GM12878 (cell line): ENCODE measurements at regions not wholly inside any gene's neighbourhood (a gene's known extent, or its start where the extent isn't known, plus 50 kb on each side); places are given as distances from the start of the nearest gene placed in this dataset.

Experiments used
- ATAC-seq: fragments of 200-7000 bp; cut with Tn5 transposase; 3 replicates; pipeline ENCODE4 v1.9.1; 2020; ENCODE audit warnings: mild to moderate bottlenecking, moderate library complexity
- BruUV-seq: library from RNA; stranded (reverse); fragments of 400-500 nt; replicated peaks from 2 replicates; lab custom pipeline; 2021; lab: Mats Ljungman, UMichigan
- CTCF ChIA-PET: fragments of 300-600 bp; sonication (Branson Sonifier 250); formaldehyde crosslinking; extraction: SDS; loops from one replicate; lab custom pipeline; 2021; ENCODE audit warnings: inconsistent platforms; lab: Yijun Ruan, JAX
- POLR2A ChIA-PET: fragments of 350-600 bp; formaldehyde crosslinking; extraction: SDS; loops from one replicate; lab custom pipeline; 2021; ENCODE audit warnings: inconsistent platforms; lab: Charles Lee
- RAD21 ChIA-PET: fragments of 300-600 bp; sonication (Branson Sonifier 250); formaldehyde crosslinking; loops from one replicate; lab custom pipeline; 2023; ENCODE audit warnings: antibody characterized with exemption; ENCODE audit not compliant: unreplicated experiment; lab: Charles Lee
- SMC1A ChIA-PET: fragments of 300-600 bp; sonication (Branson Sonifier 250); formaldehyde crosslinking; loops from one replicate; lab custom pipeline; 2023; ENCODE audit not compliant: unreplicated experiment, uncharacterized antibody; lab: Charles Lee
- DNase-seq: peaks from one replicate; pipeline ENCODE4 v3.0.0-alpha.2; 2011; ENCODE audit warnings: low read depth, low spot score
- FAIRE-seq: peaks from 3 replicates; lab custom pipeline; 2011; peaks lifted over from hg19 to GRCh38; lab: Jason Lieb, UNC
- H2AFZ ChIP-seq: 2 replicates; pipeline ENCODE4 v1.6.0; 2011; ENCODE audit warnings: low read depth, low read length, control low read depth; ENCODE audit not compliant: control insufficient read depth
- H3K27ac ChIP-seq: 2 replicates; pipeline ENCODE4 v1.5.1; 2011; ENCODE audit warnings: control low read depth; ENCODE audit not compliant: control insufficient read depth, insufficient read depth
- H3K27me3 ChIP-seq, 2 experiments: replicated peaks in 1 of 2; 2 replicates each; pipeline versions ENCODE4 v1.6.0 to v1.6.1; 2011; ENCODE audit warnings: low read length in 1 of 2; ENCODE audit not compliant: control insufficient read depth in 2 of 2, insufficient read depth in 2 of 2
- H3K36me3 ChIP-seq, 2 experiments: 2 replicates each; pipeline ENCODE4 v1.5.1; 2011; ENCODE audit warnings: low read length in 1 of 2; ENCODE audit not compliant: control insufficient read depth in 2 of 2, insufficient read depth in 2 of 2
- H3K4me1 ChIP-seq: 2 replicates; pipeline ENCODE4 v1.6.1; 2011; ENCODE audit warnings: mild to moderate bottlenecking, low read length, moderate library complexity, mixed read lengths; ENCODE audit not compliant: control insufficient read depth, insufficient read depth
- H3K4me2 ChIP-seq: 2 replicates; pipeline ENCODE4 v1.6.0; 2011; ENCODE audit warnings: control low read depth; ENCODE audit not compliant: control insufficient read depth, insufficient read depth
- H3K4me3 ChIP-seq: fragments of 200-600 bp; sonication (generic); 2 replicates; pipeline ENCODE4 v1.5.1; 2016
- H3K79me2 ChIP-seq: 2 replicates; pipeline ENCODE4 v1.6.0; 2011; ENCODE audit warnings: low read length; ENCODE audit not compliant: control insufficient read depth, insufficient read depth
- H3K9ac ChIP-seq: 2 replicates; pipeline ENCODE4 v1.8.0; 2011; ENCODE audit warnings: low read length, control low read depth, mixed read lengths; ENCODE audit not compliant: control insufficient read depth, insufficient read depth
- H3K9me3 ChIP-seq: replicated peaks from 3 replicates; pipeline ENCODE4 v1.5.1; 2011; ENCODE audit warnings: mild to moderate bottlenecking, low read length; ENCODE audit not compliant: control insufficient read depth, insufficient read depth
- H4K20me1 ChIP-seq: 2 replicates; pipeline ENCODE4 v1.6.0; 2011; ENCODE audit not compliant: control insufficient read depth, insufficient read depth
- CREB1 ChIP-seq: IDR thresholded peaks from 2 replicates; pipeline ENCODE4 v1.6.1; 2012; ENCODE audit warnings: low read depth, mild to moderate bottlenecking, inconsistent platforms
- ETV6 ChIP-seq, 2 experiments: fragments of 450-650 bp in 1 of 2; IDR thresholded peaks in 1 of 2; conservative IDR thresholded peaks in 1 of 2; 2 replicates each; pipeline ENCODE4 v1.6.1; 2014; ENCODE audit warnings: antibody characterized with exemption in 1 of 2, borderline replicate concordance in 1 of 2, low read depth in 1 of 2, mild to moderate bottlenecking in 1 of 2, moderate library complexity in 1 of 2
- KAT2A ChIP-seq: conservative IDR thresholded peaks from 2 replicates; pipeline ENCODE4 v1.6.1; 2011; ENCODE audit warnings: low read depth, low read length; ENCODE audit not compliant: control insufficient read depth
- MXI1 ChIP-seq: fragments of 150-350 bp; IDR thresholded peaks from 2 replicates; pipeline ENCODE4 v1.6.1; 2011; ENCODE audit warnings: low read depth, mild to moderate bottlenecking, inconsistent platforms, low read length, improper control_type of control experiment
- NBN ChIP-seq: fragments of 450-650 bp; IDR thresholded peaks from 2 replicates; pipeline ENCODE4 v1.6.1; 2016
- SIN3A ChIP-seq: IDR thresholded peaks from 2 replicates; pipeline ENCODE4 v1.6.1; 2012; ENCODE audit warnings: low read depth, low read length, improper control_type of control experiment
- SUZ12 ChIP-seq: fragments of 200-600 bp; sonication (generic); IDR thresholded peaks from one replicate; pipeline ENCODE4 v1.6.1; 2018; ENCODE audit warnings: antibody characterized with exemption, mild to moderate bottlenecking; ENCODE audit not compliant: unreplicated experiment
- YBX1 ChIP-seq: fragments of 450-650 bp; IDR thresholded peaks from 2 replicates; pipeline ENCODE4 v1.6.1; 2016; ENCODE audit warnings: antibody characterized with exemption
- WGBS: methylation state at CpG from one replicate; pipeline ENCODE4 v1.1.6; 2016; ENCODE audit warnings: low lambda C conversion rate; ENCODE audit not compliant: insufficient replicate concordance, insufficient coverage; ENCODE audit errors: missing lambda C conversion rate; 5-methylcytosine and 5-hydroxymethylcytosine counted together
- in situ Hi-C: fragments of 300-500 bp; cut with MboI; formaldehyde crosslinking; loops from 9 replicates; pipeline ENCODE4 v1.14.3; 2018; ENCODE audit warnings: mixed read lengths
- intact Hi-C: fragments of 100-400 bp; cut with micrococcal nuclease; formaldehyde crosslinking; loops from one replicate; pipeline ENCODE4 v1.14.2; 2022; ENCODE audit not compliant: unreplicated experiment
- TF ChIP-seq, protein P1 (sequence below): fragments of 450-650 bp; formaldehyde crosslinking; IDR thresholded peaks from 2 replicates; pipeline ENCODE4 v1.4.0; 2020; ENCODE audit warnings: mild to moderate bottlenecking, moderate library complexity

DNA sequence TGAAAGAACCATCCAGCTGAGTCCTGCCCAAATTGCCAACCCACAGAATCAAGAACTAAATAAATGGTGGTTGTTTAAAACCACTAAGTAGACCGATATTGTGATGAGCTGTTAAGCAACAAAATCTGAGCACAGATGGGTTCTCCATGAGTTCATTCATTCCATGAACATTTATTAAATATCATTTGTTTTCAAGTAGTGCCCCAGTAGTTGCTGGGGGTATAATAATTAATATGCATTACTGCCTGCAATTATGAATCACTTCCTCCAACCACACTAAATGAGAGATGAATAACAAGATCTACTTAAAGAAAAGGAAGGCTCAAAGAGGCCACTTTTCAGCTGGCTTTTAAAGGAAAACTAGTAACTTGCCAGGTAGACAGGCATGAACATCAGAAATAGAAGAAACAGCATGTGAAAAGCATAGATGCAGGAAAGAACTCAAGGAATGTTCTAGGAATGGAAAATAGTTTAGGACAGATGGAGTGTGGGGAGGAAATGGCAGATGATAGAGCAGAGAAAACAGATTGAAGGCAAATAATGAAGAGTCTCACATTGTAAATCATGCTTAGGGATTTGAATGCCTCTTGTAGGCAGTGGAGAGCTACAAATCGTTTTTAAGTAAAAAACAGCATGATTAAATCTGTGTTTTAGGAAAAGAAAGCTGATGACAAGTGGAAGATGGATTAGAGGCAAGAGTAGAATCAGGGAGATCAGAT lies 641.7 kb upstream of the DIPK2B start:
- Histone ChIP-seq H3K27me3 (peaks cover 0 to 2% of the 10 kb centered on the region in 2 experiments; a peak in 1 of 4 replicates), H4K20me1 (no peaks in the 10 kb centered on the region), H3K27ac (no peak overlapping the region), H2AFZ (no peak overlapping the region), H3K36me3 (no peaks in the 10 kb centered on the region), H3K79me2 (no peaks in the 10 kb centered on the region), H3K4me2 (no peak overlapping the region), H3K9me3 (no peaks in the 10 kb centered on the region; the same call in 2 of the 3 replicates), H3K9ac (no peak overlapping the region), H3K4me3 (no peak overlapping the region), H3K4me1 (no peaks in the 10 kb centered on the region)
- 20% methylated on average over 2 of the region's 2 CpGs for WGBS
- ChIA-PET SMC1A (interaction anchor here (0.8 to 3.2 kb wide), 2 partner anchors 40 to 327 kb away, joined by 3 to 13 read pairs; no protein-coding TSS in a partner anchor), CTCF (interaction anchor here (1.1 to 1.7 kb wide), 2 partner anchors 40 kb away, joined by 3 to 5 read pairs; no protein-coding TSS in a partner anchor), RAD21 (interaction anchor here (1.0 kb wide), 1 partner anchor 40 kb away, joined by 3 read pairs; no protein-coding TSS in a partner anchor), POLR2A (no interaction called here)
- ATAC-seq (no peak), FAIRE-seq (peak; percentile 13), DNase-seq (no peak)
- intact Hi-C loops = loop anchor here (5.0 kb wide), 1 partner anchor 40 kb away; no protein-coding TSS in a partner anchor
- in situ Hi-C loops = loop anchor here (10.0 kb wide), 1 partner anchor 328 kb away; no protein-coding TSS in a partner anchor
- TF ChIP-seq ETV6 (conservative IDR thresholded peaks at IDR 0.05 in 1 of 2, IDR thresholded peaks at IDR 0.05 in 1 of 2; ENCODE audit: borderline replicate concordance in 1 of 2, low read depth in 1 of 2) = no peak
- no TSS peak for BruUV-seq

DNA sequence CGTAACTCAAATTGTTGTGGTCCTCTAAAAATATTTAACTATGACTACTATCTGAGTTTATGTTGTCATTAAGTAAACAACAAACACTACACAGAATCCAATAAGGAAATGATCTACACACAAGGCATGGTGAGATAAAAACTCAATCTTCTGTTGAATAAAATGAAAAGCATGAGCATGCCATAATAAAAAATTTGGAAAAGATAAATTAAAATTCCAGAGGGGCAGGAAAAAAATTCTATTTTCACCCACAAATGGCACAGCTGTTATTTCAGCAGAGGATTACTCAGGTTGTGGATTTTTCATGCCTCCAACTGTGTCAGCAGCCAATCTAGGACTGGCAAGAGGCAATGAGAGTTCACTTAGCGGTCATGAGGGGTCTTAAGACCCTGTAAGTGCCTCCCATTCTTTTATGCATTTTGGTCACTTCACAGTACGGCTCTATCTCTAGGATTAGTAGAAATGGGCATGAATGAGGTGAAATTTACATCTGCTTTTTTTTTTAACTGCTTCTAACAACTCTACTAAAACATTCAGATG lies 639.8 kb upstream of the DIPK2B start:
- no peak for TF ChIP-seq YBX1
- TF ChIP-seq MXI1 = no peak
- no peak for TF ChIP-seq CREB1
- no peak for TF ChIP-seq NBN
- no peak for TF ChIP-seq SUZ12
- no peak for TF ChIP-seq KAT2A
- TF ChIP-seq, protein P1, sequence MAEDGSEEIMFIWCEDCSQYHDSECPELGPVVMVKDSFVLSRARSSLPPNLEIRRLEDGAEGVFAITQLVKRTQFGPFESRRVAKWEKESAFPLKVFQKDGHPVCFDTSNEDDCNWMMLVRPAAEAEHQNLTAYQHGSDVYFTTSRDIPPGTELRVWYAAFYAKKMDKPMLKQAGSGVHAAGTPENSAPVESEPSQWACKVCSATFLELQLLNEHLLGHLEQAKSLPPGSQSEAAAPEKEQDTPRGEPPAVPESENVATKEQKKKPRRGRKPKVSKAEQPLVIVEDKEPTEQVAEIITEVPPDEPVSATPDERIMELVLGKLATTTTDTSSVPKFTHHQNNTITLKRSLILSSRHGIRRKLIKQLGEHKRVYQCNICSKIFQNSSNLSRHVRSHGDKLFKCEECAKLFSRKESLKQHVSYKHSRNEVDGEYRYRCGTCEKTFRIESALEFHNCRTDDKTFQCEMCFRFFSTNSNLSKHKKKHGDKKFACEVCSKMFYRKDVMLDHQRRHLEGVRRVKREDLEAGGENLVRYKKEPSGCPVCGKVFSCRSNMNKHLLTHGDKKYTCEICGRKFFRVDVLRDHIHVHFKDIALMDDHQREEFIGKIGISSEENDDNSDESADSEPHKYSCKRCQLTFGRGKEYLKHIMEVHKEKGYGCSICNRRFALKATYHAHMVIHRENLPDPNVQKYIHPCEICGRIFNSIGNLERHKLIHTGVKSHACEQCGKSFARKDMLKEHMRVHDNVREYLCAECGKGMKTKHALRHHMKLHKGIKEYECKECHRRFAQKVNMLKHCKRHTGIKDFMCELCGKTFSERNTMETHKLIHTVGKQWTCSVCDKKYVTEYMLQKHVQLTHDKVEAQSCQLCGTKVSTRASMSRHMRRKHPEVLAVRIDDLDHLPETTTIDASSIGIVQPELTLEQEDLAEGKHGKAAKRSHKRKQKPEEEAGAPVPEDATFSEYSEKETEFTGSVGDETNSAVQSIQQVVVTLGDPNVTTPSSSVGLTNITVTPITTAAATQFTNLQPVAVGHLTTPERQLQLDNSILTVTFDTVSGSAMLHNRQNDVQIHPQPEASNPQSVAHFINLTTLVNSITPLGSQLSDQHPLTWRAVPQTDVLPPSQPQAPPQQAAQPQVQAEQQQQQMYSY = no peak
- no peak for TF ChIP-seq SIN3A
- TF ChIP-seq, all 136 proteins: peak for 0
- intact Hi-C loops (loop anchor here (5.0 kb wide), 1 partner anchor 38 kb away; no protein-coding TSS in a partner anchor), in situ Hi-C loops (loop anchor here (10.0 kb wide), 1 partner anchor 326 kb away; no protein-coding TSS in a partner anchor)
- Histone ChIP-seq H3K27me3 (no peaks in the 10 kb centered on the region), H3K9ac (no peak overlapping the region), H2AFZ (no peak overlapping the region), H3K4me1 (no peaks in the 10 kb centered on the region), H3K4me2 (no peak overlapping the region), H3K27ac (no peak overlapping the region), H3K36me3 (no peaks in the 10 kb centered on the region), H3K79me2 (no peaks in the 10 kb centered on the region), H3K4me3 (no peak overlapping the region), H3K9me3 (no peaks in the 10 kb centered on the region; the same call in 2 of the 3 replicates), H4K20me1 (no peaks in the 10 kb centered on the region)
- 31% methylated on average over 3 of the region's 3 CpGs for WGBS
- ChIA-PET CTCF (no interaction called here), SMC1A (interaction anchor here (1.0 to 3.2 kb wide), 2 partner anchors 16 to 38 kb away, joined by 3 to 13 read pairs; no protein-coding TSS in a partner anchor), RAD21 (no interaction called here), POLR2A (no interaction called here)
- no peak for ATAC-seq
- no peak for FAIRE-seq
- DNase-seq = no peak
- no TSS peak for BruUV-seq
